SIG-M5 (cell line): ENCODE measurements at regions not wholly inside any gene's neighbourhood (a gene's known extent, or its start where the extent isn't known, plus 50 kb on each side); places are given as distances from the start of the nearest gene placed in this dataset.

Source experiments
- DNase-seq: peaks from one replicate; lab custom pipeline; 2025; lab: John Stamatoyannopoulos, UW

DNA sequence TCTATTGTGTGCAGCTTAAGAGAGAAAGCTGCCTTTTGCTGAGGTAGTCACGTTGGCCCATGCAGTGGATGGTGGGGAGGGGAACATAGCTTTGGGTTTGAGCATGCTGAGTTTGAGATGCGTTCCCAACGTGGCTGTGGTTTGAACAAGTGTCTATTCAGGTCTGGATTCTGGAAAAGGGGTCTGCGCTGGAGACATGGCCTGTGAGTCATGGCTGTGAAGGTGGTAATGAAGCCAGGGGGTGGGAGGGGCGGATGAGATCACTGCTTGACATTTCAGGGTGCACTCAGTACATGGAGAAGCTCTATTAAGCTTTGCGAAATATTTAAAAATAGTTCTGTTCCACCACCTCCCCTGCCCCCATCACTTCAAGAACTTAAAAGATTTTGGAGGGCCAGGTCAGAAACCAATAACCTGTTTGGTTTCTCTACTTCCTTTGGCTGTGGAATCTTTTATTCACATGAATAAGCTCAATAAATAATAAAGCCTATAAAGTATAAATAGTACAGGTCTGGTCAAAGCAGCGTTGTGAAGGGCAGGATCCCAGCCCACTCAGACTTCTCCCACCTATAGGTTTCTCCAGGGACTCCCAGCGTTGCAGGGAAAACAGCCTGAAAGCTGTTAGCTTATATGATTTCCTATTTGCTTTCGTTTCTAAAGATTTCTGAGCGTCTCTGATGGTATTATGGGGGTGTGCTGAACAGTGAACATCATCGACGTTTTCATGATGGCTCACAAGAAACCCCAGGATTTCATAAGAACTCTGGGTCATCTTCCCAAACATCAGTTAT lies 189.9 kb downstream of the NSG2 start:
- no peak for DNase-seq

- no peak for DNase-seq
Observed at GRCh38 chr5:174236070-174236469, 190.6 kb downstream of the NSG2 start.

- DNase-seq, result no peak
Observed at GRCh38 chr5:174239718-174240117, 194.2 kb downstream of the NSG2 start.

GRCh38 chr5:174242573-174242972 lies 197.1 kb downstream of the NSG2 start:
- no peak for DNase-seq

DNA sequence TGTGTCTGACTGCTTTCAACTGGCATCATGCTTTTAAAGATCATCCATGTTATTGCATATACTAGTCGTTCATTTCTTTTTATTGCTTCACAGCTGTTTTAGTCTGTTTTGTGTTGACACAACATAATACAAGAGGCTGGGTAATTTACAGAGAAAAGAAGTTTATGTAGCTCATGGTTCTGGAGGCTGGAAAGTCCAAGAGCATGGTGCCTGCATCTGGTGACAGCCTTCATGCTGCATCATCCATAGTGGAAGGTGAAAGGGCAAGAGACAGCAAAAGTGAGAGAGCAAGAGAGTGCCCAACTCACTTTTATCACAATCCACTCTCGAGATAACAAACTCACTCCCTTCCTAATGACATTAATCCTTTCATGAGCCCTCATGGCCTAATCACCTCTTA lies 198.4 kb downstream of the NSG2 start:
- no peak for DNase-seq

DNA sequence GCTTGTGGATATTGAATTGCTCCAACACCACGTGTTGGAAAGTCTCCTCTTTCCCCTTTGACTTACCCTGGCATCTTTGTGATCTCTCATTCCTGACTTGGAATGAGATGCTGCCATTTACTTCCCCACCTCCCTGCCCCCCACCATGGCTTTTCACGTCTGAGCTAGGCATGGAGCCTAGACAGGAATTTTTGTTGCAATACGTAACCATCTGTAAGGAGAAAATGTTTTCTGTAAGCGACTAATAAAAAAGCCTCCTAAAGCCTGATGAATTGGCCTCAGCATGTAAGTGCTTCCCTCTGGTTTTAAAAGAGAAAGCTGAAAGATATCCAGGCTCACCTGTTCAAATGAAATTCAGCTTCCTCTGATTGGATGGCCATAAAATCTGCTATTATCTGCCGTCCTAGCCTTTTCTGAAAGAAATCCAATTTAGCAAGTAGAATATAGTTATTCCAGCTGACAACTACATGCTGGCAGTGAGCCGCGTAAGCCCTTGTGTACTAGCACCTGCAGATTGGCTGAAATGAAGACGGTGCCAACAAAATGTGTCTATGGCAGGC lies 200.1 kb downstream of the NSG2 start:
- no peak for DNase-seq

GRCh38 chr5:174246743-174247142 lies 201.2 kb downstream of the NSG2 start:
- no peak for DNase-seq

DNA sequence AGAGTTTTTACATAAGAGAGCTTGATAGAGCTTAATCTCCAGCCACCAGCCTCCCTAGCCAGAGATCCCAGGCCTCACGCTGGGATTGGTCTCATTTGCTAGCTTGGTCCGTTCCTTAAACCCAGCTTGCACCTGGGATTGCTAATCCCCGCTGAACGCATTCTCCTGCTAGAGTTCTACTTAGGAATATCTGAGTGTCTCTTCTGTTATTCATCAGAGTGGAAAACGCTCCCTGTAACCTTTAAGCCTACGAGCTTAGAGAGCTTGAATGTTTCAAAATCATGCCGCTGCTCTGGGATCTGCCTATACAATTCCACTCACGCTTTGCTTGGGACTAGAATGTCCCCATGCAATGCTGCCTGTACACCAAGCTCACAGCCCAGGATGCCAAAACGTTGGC lies 201.8 kb downstream of the NSG2 start:
- DNase-seq, result no peak

- no peak for DNase-seq
Observed at GRCh38 chr5:174251305-174252000, 205.9 kb downstream of the NSG2 start.

DNA sequence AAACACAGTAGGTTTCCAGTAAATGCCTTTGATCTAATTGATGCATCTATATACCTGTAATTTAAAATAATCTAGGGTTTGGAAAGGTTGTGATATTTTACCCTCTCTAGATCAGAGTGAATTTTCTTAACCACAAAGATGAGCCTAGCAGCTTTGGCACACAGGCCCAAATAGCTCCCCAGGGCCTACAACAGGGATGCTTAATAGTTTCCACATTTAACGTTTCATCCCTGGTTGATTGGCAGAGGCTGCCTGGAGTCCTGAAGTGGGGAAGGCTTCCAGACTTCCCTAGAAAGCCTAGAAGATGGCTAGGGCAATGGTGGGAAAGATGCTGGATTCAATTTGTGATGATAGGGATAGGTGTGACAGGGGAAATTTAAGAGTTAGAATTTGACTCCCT lies 206.6 kb downstream of the NSG2 start:
- DNase-seq, result no peak

- DNase-seq, result no peak
Observed at GRCh38 chr5:174259696-174260420, 214.4 kb downstream of the NSG2 start.

GRCh38 chr5:174271316-174271715 lies 225.8 kb downstream of the NSG2 start:
- DNase-seq, result no peak

GRCh38 chr5:174272671-174273070 lies 227.2 kb downstream of the NSG2 start:
- DNase-seq, result no peak

GRCh38 chr5:174273325-174273724 lies 227.8 kb downstream of the NSG2 start:
- no peak for DNase-seq

DNA sequence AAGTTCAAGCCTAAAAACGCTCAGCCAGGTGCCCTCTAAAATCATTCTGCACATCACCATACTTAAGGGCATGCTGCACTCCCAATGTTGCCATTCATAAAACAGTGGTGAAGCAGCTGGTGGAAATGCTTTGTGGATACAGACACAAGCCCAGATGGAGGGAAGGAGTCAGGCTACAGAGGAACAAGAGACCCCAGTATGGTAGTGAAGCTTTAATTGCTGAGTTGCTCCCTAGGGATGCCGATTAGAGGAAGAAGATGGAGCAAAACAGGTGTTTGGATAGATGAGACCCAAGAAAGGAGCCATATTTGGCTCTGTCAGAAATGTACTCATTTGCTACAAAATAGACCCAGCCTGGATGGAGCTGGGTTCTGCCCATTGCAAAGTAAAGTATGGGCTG lies 230.5 kb downstream of the NSG2 start:
- DNase-seq, result no peak

DNA sequence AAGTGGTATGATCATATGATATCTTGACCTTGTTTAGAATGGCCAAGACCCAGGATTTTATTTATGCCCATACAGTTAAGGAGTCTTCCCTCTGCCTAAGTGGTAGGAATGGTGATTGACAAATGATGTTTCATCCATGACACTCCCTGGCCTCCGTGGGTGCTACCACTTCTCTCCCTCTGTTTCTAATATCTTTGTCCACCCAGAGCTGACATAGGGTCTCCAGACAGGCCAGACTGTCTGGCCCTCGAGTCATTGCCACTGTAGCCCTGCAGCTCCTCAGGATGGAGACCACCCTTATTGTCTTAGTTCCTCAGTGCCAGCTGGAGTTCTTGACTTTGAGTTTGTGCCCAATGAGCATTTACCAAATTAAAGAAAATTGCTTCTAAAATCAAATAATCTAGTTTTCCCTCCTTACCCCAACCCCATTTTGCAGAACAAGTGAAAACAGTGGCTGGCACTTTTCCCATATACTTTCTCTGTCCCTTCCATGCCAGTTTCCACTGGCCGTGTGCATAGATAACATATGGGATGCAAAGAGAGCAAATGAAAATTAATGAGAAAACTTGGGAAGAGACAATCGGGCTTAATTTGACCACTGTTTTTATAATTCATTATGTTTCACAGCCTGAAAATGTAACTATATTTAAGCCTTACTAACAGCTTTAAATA lies 235.7 kb downstream of the NSG2 start:
- no peak for DNase-seq

DNA sequence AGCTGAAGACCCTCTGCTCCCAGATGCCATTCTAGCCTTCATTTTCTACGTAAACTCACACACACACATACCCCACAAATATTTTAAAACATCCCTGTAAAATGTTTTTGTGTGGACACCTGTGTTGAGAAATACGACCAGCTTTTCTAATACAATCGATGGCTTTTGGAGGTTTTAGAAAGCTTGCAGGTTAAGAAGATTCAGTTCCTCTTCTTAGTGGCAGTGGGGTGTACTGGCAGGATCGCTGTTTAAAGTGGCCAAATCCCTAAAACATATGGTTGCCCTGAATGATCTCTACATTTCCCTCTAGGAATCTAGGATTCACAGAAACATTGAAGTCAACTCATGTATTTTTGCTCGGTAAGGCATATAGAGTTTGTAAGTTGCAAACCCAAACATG lies 236.3 kb downstream of the NSG2 start:
- DNase-seq, result no peak

- no peak for DNase-seq
Observed at GRCh38 chr5:174282391-174282790, 236.9 kb downstream of the NSG2 start.

- DNase-seq, result no peak
Observed at GRCh38 chr5:174283211-174284005, 237.9 kb downstream of the NSG2 start.

- DNase-seq, result no peak
Observed at GRCh38 chr5:174284873-174285272, 239.4 kb downstream of the NSG2 start.

DNA sequence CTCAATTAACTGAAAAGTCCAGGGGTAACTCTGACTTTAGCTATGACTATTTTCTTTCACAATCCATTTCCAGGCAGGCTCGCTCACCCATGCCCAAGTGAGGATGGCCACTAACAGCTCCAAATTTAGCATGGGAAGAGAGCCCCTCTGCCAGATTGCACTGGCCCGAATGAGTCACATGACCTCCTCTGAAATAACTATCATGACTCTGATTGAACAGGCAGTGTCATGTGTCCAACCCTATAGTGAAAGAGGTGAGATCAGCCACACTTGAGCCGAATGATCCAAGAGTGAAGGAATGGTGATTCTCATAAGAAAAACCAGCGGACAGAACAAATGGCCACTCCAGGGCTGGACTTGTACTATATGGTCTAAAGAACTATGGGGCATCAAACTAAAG lies 242.3 kb downstream of the NSG2 start:
- DNase-seq, result no peak
